BLaER1 treated with 17β-estradiol and CSF1 and Interleukin-3, amounts not matched to agents 10 nM and 100 nM (cell line): ENCODE measurements at regions not wholly inside any gene's neighbourhood (a gene's known extent, or its start where the extent isn't known, plus 50 kb on each side); places are given as distances from the start of the nearest gene placed in this dataset.

Source experiments
- H3K27ac ChIP-seq, 11 experiments: shearing (Covaris generic); formaldehyde crosslinking; 2 replicates each; pipeline ENCODE4 v1.8.1; 2022
- H3K27me3 ChIP-seq, 11 experiments: shearing (Covaris generic); formaldehyde crosslinking; 2 replicates each; pipeline ENCODE4 v1.8.1; 2022
- H3K36me3 ChIP-seq, 11 experiments: shearing (Covaris generic); formaldehyde crosslinking; 2 replicates each; pipeline ENCODE4 v1.8.1; 2022
- H3K4me1 ChIP-seq, 10 experiments: shearing (Covaris generic); formaldehyde crosslinking; 2 replicates each; pipeline ENCODE4 v1.8.1; 2022
- H3K4me2 ChIP-seq, 11 experiments: shearing (Covaris generic); formaldehyde crosslinking; 2 replicates each; pipeline ENCODE4 v1.8.1; 2022
- H3K4me3 ChIP-seq, 10 experiments: shearing (Covaris generic); formaldehyde crosslinking; 2 replicates each; pipeline ENCODE4 v1.8.1; 2022
- H3K9ac ChIP-seq, 11 experiments: shearing (Covaris generic); formaldehyde crosslinking; 2 replicates each; pipeline ENCODE4 v1.8.1; 2022
- H3K9me3 ChIP-seq, 11 experiments: shearing (Covaris generic); formaldehyde crosslinking; replicated peaks in 1 of 11; 2 replicates each; pipeline ENCODE4 v1.8.1; 2022
- H4K20me1 ChIP-seq, 11 experiments: shearing (Covaris generic); formaldehyde crosslinking; 2 replicates each; pipeline ENCODE4 v1.8.1; 2022
- Cebpa-rat ChIP-seq, 11 experiments: shearing (Covaris generic); IDR thresholded peaks; 2 replicates each; pipeline ENCODE4 v1.8.1; 2022

DNA sequence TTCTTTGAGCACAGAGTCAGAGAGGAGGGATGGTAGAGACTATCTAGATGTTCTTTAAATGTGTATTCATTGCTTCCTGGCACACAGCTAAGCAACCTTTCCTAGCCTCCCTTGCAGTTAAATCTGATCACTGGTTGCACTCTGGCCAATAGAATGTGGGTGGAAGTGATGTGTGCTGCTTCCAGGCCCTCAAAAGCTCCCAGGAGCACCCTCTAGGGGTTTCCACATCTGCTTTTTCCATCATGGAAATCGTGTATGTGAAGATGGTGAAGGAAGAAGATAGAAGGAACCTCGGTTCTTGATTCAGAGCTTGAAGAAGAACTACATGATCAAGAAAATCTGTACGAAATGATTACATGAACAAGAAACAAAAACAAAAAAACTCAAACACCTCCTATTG is 149.8 kb upstream of the JAG1 start:
- Histone ChIP-seq H3K27me3 (no peaks in the 10 kb centered on the region), H3K9ac (no peak overlapping the region), H3K9me3 (peaks cover 0 to 1% (median 0%) of the 10 kb centered on the region in 11 experiments; a peak in 1 of 22 replicates), H3K4me2 (no peak overlapping the region), H3K27ac (no peak overlapping the region), H3K36me3 (no peaks in the 10 kb centered on the region), H3K4me1 (no peaks in the 10 kb centered on the region), H4K20me1 (no peaks in the 10 kb centered on the region), H3K4me3 (no peak overlapping the region)
- no peak for TF ChIP-seq Cebpa-rat (IDR thresholded peaks at IDR 0.05)

DNA sequence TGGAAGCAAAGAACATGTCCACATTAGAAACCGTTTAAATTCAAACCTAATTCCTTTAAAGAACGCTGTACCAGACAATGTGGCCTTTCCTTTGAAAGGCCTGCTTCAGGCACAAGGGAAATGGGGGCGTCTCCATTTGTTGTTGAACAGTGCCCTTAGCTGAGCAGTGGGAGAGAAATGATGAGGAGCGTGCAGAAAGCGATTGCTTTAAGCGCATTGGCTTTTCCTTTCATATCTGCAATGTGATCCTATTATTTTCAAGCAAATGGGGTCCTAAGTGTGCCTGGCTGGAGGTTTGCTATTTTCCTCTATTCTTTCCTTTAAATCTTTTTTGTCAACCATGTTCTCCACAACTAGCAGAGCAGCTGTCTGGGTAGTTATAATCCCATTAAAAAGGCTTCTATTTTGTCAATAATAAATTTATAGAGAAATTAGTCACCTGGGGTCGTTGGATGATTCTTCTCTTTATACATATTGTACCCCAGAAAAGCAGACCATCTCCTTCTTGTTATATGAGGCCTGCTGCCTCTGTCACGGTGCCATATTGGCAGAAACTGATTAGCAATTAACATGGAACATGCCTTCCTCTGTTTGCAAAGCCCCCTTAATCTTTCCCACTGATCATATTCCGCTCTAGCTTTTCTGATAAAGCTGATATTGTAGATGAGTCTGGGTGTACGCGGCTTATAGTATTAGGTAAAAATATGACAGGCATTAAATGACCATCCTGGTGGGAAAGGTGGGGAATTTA is 151.1 kb upstream of the JAG1 start:
- Histone ChIP-seq H3K27me3 (no peaks in the 10 kb centered on the region), H3K4me1 (no peaks in the 10 kb centered on the region), H3K36me3 (no peaks in the 10 kb centered on the region), H3K9ac (no peak overlapping the region), H3K4me2 (no peak overlapping the region), H3K4me3 (no peak overlapping the region), H4K20me1 (no peaks in the 10 kb centered on the region), H3K27ac (no peak overlapping the region), H3K9me3 (no peaks in the 10 kb centered on the region)
- TF ChIP-seq Cebpa-rat (IDR thresholded peaks at IDR 0.05) = no peak

DNA sequence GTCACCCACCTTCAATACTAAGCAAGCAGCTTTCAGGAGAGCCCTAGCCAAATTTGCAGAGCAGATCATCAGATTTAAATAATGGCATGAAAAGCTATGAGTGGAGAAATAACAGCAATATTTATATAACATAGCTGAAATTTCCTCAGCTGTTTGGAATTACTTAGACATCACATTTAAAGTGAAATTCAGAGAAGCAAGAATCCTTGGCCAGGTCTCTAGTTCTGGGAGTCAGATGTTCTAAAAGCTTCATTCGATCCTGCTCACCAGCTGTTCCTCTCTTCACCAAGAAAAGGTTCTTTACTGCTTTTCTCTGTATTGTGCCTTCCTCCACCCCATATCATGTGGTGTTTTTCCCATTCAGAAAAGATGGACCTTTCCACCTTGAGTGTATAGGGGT is 152.3 kb upstream of the JAG1 start:
- H3K4me1 ChIP-seq = no peaks in the 10 kb centered on the region
- no peaks in the 10 kb centered on the region for H3K36me3 ChIP-seq
- no peak overlapping the region for H3K4me3 ChIP-seq
- no peak overlapping the region for H3K4me2 ChIP-seq
- no peak overlapping the region for H3K27ac ChIP-seq
- H3K9ac ChIP-seq = no peak overlapping the region
- H3K27me3 ChIP-seq = no peaks in the 10 kb centered on the region
- H4K20me1 ChIP-seq = no peaks in the 10 kb centered on the region
- TF ChIP-seq Cebpa-rat (IDR thresholded peaks at IDR 0.05) = no peak
- H3K9me3 ChIP-seq = no peaks in the 10 kb centered on the region

DNA sequence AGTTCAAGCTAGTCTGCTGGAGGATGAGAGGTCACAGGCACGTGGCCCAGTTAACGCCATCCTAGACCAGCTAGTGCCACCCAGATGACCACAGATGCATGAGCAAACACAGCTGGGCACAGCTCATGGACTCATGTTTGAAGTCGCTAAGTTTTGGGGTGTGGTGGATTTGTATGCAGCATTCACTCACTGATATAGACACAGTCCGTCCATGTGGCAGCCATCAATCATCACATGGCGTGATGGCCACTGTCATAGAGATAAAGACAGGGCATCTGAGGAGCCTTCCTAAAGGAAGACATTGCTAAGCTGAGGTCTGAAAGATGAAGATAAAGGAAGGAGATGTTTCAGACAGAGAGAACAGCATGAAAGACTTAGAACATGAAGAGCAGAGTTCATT is 154.4 kb upstream of the JAG1 start:
- no peak overlapping the region for H3K27ac ChIP-seq
- no peaks in the 10 kb centered on the region for H3K36me3 ChIP-seq
- H3K4me2 ChIP-seq = no peak overlapping the region
- no peaks in the 10 kb centered on the region for H3K27me3 ChIP-seq
- H3K4me1 ChIP-seq = no peaks in the 10 kb centered on the region
- H3K4me3 ChIP-seq = no peak overlapping the region
- H3K9ac ChIP-seq = no peak overlapping the region
- TF ChIP-seq Cebpa-rat (IDR thresholded peaks at IDR 0.05) = no peak
- no peaks in the 10 kb centered on the region for H3K9me3 ChIP-seq
- H4K20me1 ChIP-seq = no peaks in the 10 kb centered on the region

DNA sequence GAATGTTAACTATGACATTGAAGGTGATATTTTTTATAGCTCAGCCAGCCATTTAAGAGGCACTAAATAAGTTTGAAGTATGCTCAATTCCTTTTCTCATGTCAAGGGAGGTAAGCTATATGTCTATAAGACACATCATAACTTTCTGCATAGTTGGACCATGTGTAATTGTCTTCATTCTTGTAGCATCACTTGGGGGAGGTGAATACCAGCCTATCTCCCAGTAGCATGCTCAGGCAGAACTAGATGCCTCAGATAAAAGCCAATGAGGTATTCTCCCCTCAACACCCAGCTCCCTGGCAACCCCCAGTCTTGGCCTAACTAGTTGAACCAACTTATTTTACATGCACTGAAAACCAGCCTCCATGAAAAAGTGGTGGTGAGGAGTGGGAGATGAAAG is 158.3 kb upstream of the JAG1 start:
- H3K4me2 ChIP-seq = no peak overlapping the region
- H3K36me3 ChIP-seq = no peaks in the 10 kb centered on the region
- H3K27me3 ChIP-seq = no peaks in the 10 kb centered on the region
- no peaks in the 10 kb centered on the region for H3K9me3 ChIP-seq
- TF ChIP-seq Cebpa-rat (IDR thresholded peaks at IDR 0.05) = no peak
- no peaks in the 10 kb centered on the region for H3K4me1 ChIP-seq
- H4K20me1 ChIP-seq = no peaks in the 10 kb centered on the region
- H3K9ac ChIP-seq = no peak overlapping the region
- no peak overlapping the region for H3K27ac ChIP-seq
- no peak overlapping the region for H3K4me3 ChIP-seq

DNA sequence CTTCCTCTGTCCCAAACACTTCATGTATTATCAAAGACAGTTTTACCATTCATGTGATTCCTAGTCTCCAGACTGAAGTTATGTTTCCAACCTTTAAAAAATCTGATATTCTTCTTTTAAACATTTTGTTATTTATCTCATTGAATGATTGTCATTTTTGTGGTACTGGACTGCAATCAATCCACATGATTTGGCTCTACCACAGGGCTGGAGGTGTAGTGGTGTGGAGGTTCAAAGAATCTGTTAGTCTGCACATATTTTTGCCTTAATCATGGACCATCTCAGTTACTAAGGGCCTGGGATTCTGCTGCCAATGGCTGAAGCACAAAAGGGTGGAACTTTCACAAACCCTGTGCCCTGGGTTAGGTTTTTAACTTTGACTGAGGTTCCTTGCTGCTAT is 164.1 kb upstream of the JAG1 start:
- Histone ChIP-seq H3K9me3 (peaks cover 21 to 26% (median 25%) of the 10 kb centered on the region in 11 experiments), H3K9ac (no peak overlapping the region), H3K27me3 (no peaks in the 10 kb centered on the region), H3K36me3 (no peaks in the 10 kb centered on the region), H3K4me3 (no peak overlapping the region), H3K4me1 (no peaks in the 10 kb centered on the region), H3K27ac (no peak overlapping the region), H3K4me2 (no peak overlapping the region), H4K20me1 (no peaks in the 10 kb centered on the region)
- TF ChIP-seq Cebpa-rat (IDR thresholded peaks at IDR 0.05) = no peak

DNA sequence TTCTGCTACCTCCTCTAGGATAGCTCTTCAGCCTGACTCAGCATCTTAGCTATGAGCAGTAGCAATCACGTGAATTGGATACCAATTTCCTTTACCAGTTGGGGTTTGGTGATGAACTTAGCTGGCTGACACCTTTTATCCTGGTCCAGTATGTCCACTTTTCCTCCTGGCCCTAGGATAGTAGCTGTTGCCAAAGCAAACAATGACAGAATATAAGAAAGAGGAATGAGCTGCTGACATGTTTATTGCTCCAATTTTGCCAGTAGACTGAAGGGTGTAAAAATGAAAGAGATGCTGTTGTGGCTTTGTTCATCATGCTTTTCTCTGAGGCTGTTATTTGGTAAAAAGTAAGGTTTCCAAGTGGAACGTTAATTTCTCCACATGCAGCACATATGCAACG is 168.3 kb upstream of the JAG1 start:
- Histone ChIP-seq H4K20me1 (no peaks in the 10 kb centered on the region), H3K9ac (no peak overlapping the region), H3K4me1 (no peaks in the 10 kb centered on the region), H3K27ac (no peak overlapping the region), H3K27me3 (no peaks in the 10 kb centered on the region), H3K9me3 (peaks cover 21 to 31% (median 25%) of the 10 kb centered on the region in 11 experiments), H3K4me3 (no peak overlapping the region), H3K4me2 (no peak overlapping the region), H3K36me3 (no peaks in the 10 kb centered on the region)
- TF ChIP-seq Cebpa-rat (IDR thresholded peaks at IDR 0.05) = no peak

DNA sequence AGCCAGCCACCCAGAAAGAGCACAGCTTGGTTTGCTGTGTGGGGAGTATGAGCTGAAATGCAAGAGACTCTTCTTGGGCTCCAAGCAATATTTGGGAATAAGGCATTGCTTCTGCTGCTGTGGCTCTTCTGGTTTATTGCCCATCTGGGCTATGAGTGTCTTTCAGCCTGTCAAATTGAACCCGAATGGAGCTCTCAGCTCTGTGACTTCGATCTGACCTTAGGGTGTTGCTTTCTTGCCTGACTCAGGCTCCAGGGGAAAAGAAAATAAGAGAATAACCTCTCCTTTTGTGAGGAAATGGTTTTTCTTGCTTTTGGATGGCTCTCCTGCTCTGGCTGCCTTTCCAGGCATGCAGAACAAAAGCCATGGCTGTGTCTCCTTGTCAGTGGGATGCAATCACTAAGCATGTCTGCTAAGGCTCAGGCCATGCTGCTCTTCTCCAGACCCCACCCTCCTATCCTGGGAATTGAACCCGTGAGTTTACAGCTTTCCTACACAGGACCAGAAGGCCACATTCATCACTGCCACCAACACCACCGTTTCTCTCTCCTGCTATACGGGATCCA is 169.4 kb upstream of the JAG1 start:
- Histone ChIP-seq H3K4me1 (peaks cover 0 to 7% (median 0%) of the 10 kb centered on the region in 10 experiments; a peak in 3 of 20 replicates), H3K4me2 (no peak overlapping the region), H3K9ac (no peak overlapping the region), H3K4me3 (no peak overlapping the region), H4K20me1 (no peaks in the 10 kb centered on the region), H3K36me3 (no peaks in the 10 kb centered on the region), H3K27ac (no peak overlapping the region), H3K27me3 (no peaks in the 10 kb centered on the region), H3K9me3 (peaks cover 21 to 31% (median 25%) of the 10 kb centered on the region in 11 experiments)
- TF ChIP-seq Cebpa-rat (IDR thresholded peaks at IDR 0.05) = no peak

DNA sequence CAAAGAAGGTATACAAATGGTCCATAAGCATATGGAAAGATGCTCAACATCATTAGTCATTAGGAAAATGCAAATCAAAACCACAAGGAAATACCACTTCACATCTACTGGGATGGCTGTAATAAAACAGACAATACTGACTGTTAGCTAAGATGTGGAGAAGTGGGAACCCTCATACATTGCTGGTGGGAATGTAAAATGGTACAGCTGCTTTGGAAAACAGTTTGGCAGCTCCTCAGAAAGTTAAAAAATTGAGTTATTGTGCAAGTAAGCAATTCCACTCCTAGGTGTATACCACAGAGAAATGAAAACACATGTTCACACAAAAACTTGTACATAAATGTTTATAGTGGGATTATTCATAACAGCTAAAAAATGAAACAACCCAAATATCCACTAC is 173.0 kb upstream of the JAG1 start:
- Histone ChIP-seq H4K20me1 (no peaks in the 10 kb centered on the region), H3K27ac (no peak overlapping the region), H3K9me3 (peaks cover 6 to 18% (median 11%) of the 10 kb centered on the region in 11 experiments), H3K27me3 (no peaks in the 10 kb centered on the region), H3K36me3 (no peaks in the 10 kb centered on the region), H3K4me3 (no peak overlapping the region), H3K9ac (no peak overlapping the region), H3K4me2 (no peak overlapping the region), H3K4me1 (peaks cover 0 to 21% (median 0%) of the 10 kb centered on the region in 10 experiments; a peak in 5 of 20 replicates)
- no peak for TF ChIP-seq Cebpa-rat (IDR thresholded peaks at IDR 0.05)
